Kidney (tissue), 13 donors: ENCODE measurements at regions not wholly inside any gene's neighbourhood (a gene's known extent, or its start where the extent isn't known, plus 50 kb on each side); places are given as distances from the start of the nearest gene placed in this dataset.
A peak's percentile ranks its signal among the peaks of the same experiment; 100 is the strongest.

Source experiments
- DNase-seq, 5 donors: peaks; one replicate each; pipeline ENCODE4 v3.0.0-alpha.2; 2013 to 2020
- FAIRE-seq: peaks from 2 replicates; lab custom pipeline; 2012; peaks lifted over from hg19 to GRCh38; lab: Jason Lieb, UNC
- H3K27ac ChIP-seq, 2 donors: one replicate each; pipeline ENCODE4 v1.7.0; 2013; ENCODE audit warnings: low read depth in 2 of 2, low read length in 2 of 2, inconsistent platforms in 1 of 2
- H3K27me3 ChIP-seq: one replicate; pipeline ENCODE4 v1.7.1; 2013; ENCODE audit warnings: low read length, inconsistent platforms; ENCODE audit not compliant: control insufficient read depth, insufficient read depth
- H3K36me3 ChIP-seq, 3 donors: one replicate each; pipeline versions ENCODE4 v1.7.0 to v1.7.1; 2013; ENCODE audit warnings: low read length in 3 of 3, control low read depth in 1 of 3, inconsistent platforms in 1 of 3; ENCODE audit not compliant: insufficient read depth in 3 of 3, control insufficient read depth in 2 of 3
- H3K4me1 ChIP-seq, 3 donors: one replicate each; pipeline versions ENCODE4 v1.7.0 to v1.7.1; 2013; ENCODE audit warnings: low read length in 3 of 3, inconsistent platforms in 1 of 3, low read depth in 1 of 3; ENCODE audit not compliant: control insufficient read depth in 2 of 3, insufficient read depth in 2 of 3
- H3K4me3 ChIP-seq, 3 donors: one replicate each; pipeline versions ENCODE4 v1.7.0 to v1.8.1; 2013; ENCODE audit warnings: low read length in 3 of 3, control low read depth in 1 of 3, inconsistent platforms in 1 of 3
- H3K9ac ChIP-seq, 3 donors: one replicate each; pipeline versions ENCODE4 v1.7.0 to v1.7.1; 2013; ENCODE audit warnings: low read length in 3 of 3, control low read depth in 1 of 3, inconsistent platforms in 1 of 3
- H3K9me3 ChIP-seq, 3 donors: one replicate each; pipeline versions ENCODE4 v1.7.0 to v1.7.1; 2013; ENCODE audit warnings: low read length in 3 of 3, control low read depth in 1 of 3, inconsistent platforms in 1 of 3; ENCODE audit not compliant: control insufficient read depth in 2 of 3, insufficient read depth in 1 of 3
- CTCF ChIP-seq: IDR thresholded peaks from 3 replicates; pipeline ENCODE4 v1.5.1; 2012; ENCODE audit warnings: mild to moderate bottlenecking, moderate library complexity, borderline replicate concordance; ENCODE audit not compliant: insufficient read depth; ENCODE audit errors: extremely low read depth
- intact Hi-C: fragments of 100-400 bp; cut with DNase I; formaldehyde crosslinking; loops from one replicate; pipeline ENCODE4 v1.11.1; 2022
- donor health status: control.
- donor health status: control.
- donor health status: control.
- donor health status: control.
- donor health status: control.
- donor health status: DM: yes; HTN: yes; CAD: no.
- donor health status: Normal renal cell carcinoma (clear cell type).

- Histone ChIP-seq H3K27ac (no peak overlapping the region), H3K9ac (no peak overlapping the region), H3K4me3 (no peak overlapping the region), H3K27me3 (no peaks in the 10 kb centered on the region), H3K36me3 (no peaks in the 10 kb centered on the region), H3K4me1 (no peaks in the 10 kb centered on the region), H3K9me3 (no peaks in the 10 kb centered on the region)
- TF ChIP-seq CTCF, result no peak
- no peak for FAIRE-seq
- intact Hi-C loops, result no loop called here
- no peak for DNase-seq
Observed at GRCh38 chr1:58850636-58851035, 66.8 kb upstream of the JUN start.

- FAIRE-seq, result no peak
- H3K4me1 ChIP-seq, result no peaks in the 10 kb centered on the region
- no peak overlapping the region for H3K4me3 ChIP-seq
- no peak for TF ChIP-seq CTCF
- no peak overlapping the region for H3K9ac ChIP-seq
- H3K27ac ChIP-seq, result no peak overlapping the region
- H3K36me3 ChIP-seq, result no peaks in the 10 kb centered on the region
- DNase-seq, result peak in 1 of 5 donors; percentile 41
- intact Hi-C loops, result no loop called here
- no peaks in the 10 kb centered on the region for H3K27me3 ChIP-seq
- no peaks in the 10 kb centered on the region for H3K9me3 ChIP-seq
Observed at GRCh38 chr1:58852731-58853485, 69.1 kb upstream of the JUN start.

GRCh38 chr1:58854576-58854975, 70.7 kb upstream of the JUN start:
- Histone ChIP-seq H3K9me3 (no peaks in the 10 kb centered on the region), H3K27ac (no peak overlapping the region), H3K4me3 (no peak overlapping the region), H3K4me1 (peaks cover 0 to 3% (median under 1%) of the 10 kb centered on the region in 3 donors), H3K36me3 (no peaks in the 10 kb centered on the region), H3K9ac (no peak overlapping the region), H3K27me3 (no peaks in the 10 kb centered on the region)
- no peak for TF ChIP-seq CTCF
- FAIRE-seq (no peak), DNase-seq (no peak)
- intact Hi-C loops, result no loop called here
